ENCODE measurements at regions not wholly inside any gene's neighbourhood (a gene's known extent, or its start where the extent isn't known, plus 50 kb on each side); places are given as distances from the start of the nearest gene placed in this dataset.

- DNase-seq (ENCODE audit: low read depth): no peak
Measured at GRCh38 chr7:109308816-109309215, 739.1 kb downstream of the DNAJB9 start.

DNA sequence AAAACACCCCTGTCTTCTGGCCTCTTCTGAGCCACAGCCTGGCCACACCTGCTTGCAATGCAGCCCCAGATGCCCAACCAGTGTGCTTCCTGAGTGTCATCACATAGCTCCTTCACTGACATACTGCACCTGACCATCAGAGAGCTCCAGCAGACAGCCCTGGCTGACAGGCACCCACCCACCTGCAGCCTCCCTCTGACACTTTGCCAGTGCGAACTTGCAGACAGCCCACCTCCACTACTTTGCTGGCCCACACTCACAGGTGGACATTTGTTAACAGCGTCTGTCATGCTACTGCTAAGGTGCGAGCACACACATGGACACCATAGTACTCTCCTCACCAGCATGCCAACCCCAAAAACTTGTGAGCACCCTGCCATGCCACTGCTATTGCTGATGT lies 740.1 kb downstream of the DNAJB9 start:
- no peak for DNase-seq (ENCODE audit: low read depth)

GRCh38 chr7:109318136-109318535 lies 748.5 kb downstream of the DNAJB9 start:
- no peak for DNase-seq (ENCODE audit: low read depth)

DNA sequence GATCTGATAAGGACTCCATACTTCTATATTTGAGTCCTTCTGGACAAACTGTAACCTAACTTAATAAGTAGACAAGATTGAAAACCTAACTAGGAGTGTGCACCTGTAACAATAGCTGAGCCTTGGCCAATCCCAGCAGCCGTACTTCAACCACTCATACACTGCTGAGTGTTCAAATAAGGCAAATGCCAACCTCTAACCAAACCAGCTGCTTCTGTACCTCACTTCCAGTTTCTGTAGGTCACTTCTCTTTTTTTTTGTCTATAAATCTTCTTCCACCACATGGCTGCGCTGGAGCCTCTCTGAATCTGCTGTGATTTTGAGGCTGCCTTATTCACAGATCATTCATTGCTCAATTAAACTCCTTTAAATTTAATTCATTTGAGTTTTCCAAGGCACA lies 753.2 kb downstream of the DNAJB9 start:
- DNase-seq (ENCODE audit: low read depth): no peak

GRCh38 chr7:109331423-109331822 lies 761.7 kb downstream of the DNAJB9 start:
- DNase-seq (ENCODE audit: low read depth): no peak

GRCh38 chr7:109335951-109336350 lies 766.3 kb downstream of the DNAJB9 start:
- DNase-seq (ENCODE audit: low read depth): no peak

DNA sequence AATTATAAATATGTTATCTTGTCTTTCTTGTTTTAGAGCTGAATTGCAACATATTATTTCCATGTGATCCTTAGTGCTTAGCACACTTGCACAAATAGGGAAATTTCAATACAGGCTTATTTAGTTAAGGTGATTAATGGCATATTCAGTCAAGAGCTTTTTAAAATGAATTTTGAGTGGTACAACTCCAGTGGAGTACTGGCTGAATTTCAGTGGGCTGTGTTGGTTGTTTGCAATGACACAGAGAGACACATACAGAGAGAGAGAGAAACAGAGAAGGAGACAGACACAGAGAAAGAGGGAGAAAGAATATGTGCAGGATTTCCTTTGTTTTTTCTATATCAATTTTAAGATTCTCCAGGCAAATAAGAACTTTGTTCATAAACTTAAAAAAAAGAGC lies 766.9 kb downstream of the DNAJB9 start:
- DNase-seq (ENCODE audit: low read depth): no peak

DNA sequence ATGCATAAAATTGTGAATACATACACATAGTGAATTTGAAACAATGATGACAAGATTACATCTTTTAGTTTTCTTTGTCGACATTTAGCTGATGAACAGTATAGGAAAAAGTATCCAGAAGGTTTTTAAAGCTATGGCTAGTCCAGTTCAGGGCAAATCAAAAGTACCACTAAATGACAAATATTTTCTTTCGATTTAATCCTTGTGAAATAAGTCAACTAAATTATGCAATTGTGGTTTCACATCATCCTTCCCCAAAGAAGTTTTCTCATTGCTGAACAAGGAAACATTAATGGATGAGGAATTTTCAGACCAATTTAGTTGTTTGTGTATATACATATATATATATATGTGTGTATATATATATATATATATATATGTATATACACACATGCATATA lies 774.0 kb downstream of the DNAJB9 start:
- no peak for DNase-seq (ENCODE audit: low read depth)

DNA sequence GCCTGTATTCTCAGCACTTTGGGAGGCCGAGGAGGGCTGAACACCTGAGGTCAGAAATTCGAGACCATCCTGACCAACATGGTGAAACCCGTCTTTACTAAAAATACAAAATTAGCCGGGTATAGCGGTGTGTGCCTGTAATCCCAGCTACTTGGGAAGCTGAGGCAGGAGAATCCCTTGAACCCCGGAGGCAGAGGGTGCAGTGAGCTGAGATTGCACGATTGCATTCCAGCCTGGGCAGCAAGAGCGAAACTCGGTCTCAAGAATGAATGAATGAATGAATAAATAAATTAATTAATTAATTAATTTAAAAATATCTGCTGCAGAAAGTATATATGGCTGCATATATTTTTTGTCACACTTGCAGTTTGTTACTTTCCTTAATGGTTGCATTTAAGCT lies 781.8 kb downstream of the DNAJB9 start:
- no peak for DNase-seq (ENCODE audit: low read depth)

DNA sequence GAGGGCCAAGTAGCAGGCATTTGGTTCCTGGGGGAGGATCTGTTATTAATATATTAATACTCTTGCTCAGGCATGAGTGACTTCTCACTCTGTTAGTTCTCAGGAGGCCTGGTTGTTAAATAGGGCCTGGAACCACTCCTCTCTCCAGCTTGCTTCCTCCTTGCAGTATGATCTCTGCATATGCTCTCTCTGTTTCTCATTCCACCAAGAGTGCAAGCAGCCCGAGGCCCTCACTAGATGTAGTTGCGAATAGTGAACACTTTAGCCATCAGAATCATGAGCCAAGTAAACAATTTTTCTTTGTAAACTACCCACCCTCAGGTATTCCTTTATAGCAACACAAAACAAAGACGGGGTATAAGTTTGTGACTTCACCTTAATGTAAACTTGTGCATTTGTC lies 784.3 kb downstream of the DNAJB9 start:
- no peak for DNase-seq (ENCODE audit: low read depth)

DNA sequence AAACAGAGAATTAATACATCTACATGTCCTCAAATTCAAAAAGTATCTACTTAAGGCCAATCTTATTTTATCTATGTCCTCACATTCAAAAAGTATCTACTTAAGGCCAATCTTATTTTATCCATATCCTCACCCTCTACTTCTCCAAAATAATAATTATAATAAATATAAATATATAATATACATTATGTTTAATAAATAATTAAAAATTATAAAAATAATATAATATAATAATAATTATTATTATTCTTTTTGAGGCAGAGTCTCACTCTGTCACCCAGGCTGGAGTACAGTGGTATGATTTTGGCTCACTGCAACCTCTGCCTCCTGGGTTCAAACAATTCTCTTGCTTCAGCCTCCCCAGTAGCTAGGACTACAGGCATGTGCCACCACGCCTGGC lies 784.9 kb downstream of the DNAJB9 start:
- no peak for DNase-seq (ENCODE audit: low read depth)

DNA sequence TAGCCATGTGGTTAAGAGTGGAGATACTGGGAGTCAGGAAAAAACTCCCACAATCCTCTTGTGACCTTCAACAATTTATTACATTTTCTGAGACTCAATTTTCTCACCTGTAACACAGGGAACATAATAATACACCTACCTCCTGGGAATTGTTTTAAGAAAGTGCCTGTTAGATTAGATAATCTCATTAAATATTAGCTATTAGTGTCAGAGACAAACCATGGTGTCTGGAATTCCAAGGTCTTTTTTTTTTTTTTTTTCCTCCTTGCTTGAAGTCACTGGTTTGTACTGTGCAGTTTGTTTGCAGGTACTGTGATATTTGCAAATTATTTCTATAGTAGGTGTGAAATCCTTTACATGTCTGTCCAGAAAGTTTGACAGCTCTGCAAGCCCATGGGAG lies 806.1 kb downstream of the DNAJB9 start:
- DNase-seq (ENCODE audit: low read depth): no peak

DNA sequence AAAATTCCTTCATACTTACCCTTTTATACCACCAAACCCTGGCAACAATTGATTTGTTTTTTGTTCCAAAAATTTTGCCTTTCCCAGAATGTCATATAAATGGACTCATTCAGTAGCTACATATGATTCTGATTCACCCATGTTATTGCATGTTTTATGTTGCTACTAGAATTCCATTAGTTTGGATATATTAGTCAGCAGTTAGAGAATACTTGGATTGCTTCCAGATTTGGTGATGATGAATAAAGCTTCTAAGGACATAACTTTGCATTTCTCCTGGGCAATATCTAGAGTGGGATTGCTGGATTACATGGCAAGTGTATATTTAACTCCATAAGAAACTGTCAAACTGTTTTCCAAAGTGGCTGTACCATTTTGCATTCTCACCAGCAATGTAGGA lies 806.9 kb downstream of the DNAJB9 start:
- no peak for DNase-seq (ENCODE audit: low read depth)

DNA sequence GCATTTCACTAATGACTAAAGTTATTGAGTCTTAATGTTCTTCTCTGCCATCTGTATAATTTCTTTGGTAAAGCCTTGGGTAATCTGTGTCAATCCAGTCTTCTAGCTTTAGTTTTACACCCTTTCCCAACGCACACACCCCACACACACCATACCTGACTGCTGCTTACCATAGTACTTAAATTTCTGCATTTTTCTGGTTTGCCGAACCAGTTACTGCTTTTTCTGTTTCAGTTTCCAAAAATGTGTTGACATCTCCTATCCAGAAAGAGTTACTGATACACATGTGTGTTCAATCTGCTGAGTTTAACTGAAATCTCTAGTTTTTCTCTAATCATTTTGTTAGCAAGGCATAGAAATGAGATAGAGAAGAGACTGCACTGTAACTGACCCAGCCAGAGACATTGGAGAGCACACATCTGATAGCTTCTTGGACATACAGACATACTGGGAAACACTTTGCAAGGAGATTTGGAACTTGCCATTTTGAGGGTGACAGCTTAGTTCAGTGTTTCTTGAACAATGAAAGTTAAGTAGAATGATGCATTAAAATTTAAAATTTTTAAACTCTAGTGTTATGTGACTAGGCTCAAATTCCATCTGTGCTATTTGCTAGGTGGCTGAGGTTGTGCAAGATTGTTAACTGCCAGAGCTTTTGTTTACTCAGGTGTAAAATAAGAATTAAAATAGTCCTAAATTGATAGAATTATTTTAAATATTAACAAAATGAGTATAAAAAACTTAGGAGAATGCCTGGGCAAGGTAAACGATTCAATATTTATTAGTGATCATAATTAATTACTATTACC lies 807.6 kb downstream of the DNAJB9 start:
- no peak for DNase-seq (ENCODE audit: low read depth)

- no peak for DNase-seq (ENCODE audit: low read depth)
Measured at GRCh38 chr7:109386959-109387358, 817.3 kb downstream of the DNAJB9 start.

DNA sequence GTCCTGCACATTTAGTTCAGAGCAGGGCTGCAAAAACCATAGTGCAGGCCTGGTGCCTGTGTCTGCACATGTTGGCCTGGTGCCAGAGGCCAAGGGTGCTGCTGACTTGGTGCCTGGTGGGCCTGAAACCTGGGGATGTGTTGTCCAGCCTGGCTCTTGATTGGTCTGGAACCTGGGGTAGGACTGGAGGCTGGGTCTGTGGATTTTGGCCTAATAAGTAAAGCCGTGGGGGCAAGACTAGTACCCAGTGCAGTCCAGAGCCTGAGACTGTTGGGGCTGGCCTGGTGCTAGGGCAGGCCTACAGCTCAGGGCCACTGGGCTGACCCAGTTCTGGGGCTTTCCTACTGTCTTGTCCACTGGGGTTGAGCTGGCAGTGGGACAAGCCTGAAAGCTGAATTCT lies 817.9 kb downstream of the DNAJB9 start:
- no peak for DNase-seq (ENCODE audit: low read depth)

DNA sequence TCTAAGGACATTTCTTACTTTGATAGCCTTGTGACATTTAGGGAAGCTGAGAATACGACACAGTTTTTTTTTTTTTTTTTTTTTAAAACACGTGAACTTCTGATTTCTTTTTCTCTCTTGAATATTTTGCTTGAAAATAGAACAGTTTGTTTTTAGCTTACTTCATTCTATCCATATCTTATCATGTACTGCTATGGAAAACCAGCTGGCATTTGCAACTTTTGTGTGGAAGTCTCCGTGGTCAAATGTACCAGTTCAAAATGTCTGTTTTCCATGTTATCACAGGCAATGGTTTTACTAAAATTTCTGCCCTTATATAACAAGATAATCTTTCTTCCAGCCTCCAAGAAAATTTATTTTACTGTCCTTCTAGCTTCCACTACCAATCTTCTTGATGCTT lies 821.6 kb downstream of the DNAJB9 start:
- no peak for DNase-seq (ENCODE audit: low read depth)

DNA sequence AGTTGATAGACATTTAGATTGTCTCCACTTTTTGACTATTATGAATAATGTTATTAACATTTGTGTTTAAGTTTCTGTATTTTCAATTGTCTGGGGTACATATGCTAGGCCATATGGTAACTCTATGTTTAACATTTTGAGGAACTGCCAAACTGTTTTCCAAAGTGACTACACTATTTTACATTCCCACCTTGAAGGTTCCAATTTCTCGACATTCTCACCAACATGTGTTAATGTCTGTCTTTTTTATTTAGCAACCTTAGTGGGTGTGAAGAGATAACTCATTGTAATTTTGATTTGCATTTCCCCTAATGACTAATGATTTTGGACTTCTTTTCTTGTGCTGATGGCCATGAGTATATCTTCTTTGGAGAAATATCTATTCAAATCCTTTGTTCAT lies 832.4 kb downstream of the DNAJB9 start:
- DNase-seq (ENCODE audit: low read depth): no peak

- no peak for DNase-seq (ENCODE audit: low read depth)
Measured at GRCh38 chr7:109407756-109408155, 838.1 kb downstream of the DNAJB9 start.

DNA sequence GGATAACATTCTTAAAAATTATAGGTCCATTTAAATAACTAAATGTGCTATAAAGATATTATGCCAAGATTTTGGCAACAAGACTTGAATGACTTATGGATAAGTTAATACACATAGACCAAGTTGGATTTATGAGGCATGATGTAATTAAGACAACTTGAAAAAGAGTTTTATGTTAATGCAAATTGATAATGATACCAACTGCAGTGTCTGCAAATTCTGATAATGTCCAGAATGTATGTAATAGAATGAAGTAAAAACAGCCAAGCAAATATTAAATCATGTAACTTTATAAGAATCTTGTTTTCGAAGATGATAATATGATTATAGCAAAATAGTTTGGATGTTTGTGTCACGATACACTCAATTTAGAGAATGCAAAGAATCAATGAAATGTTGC lies 868.3 kb downstream of the DNAJB9 start:
- no peak for DNase-seq (ENCODE audit: low read depth)

- no peak for DNase-seq (ENCODE audit: low read depth)
Measured at GRCh38 chr7:109449760-109450159, 880.1 kb downstream of the DNAJB9 start.

- DNase-seq (ENCODE audit: low read depth): no peak
Measured at GRCh38 chr7:109456116-109456515, 886.4 kb downstream of the DNAJB9 start.

- no peak for DNase-seq (ENCODE audit: low read depth)
Measured at GRCh38 chr7:109460296-109460695, 890.6 kb downstream of the DNAJB9 start.

DNA sequence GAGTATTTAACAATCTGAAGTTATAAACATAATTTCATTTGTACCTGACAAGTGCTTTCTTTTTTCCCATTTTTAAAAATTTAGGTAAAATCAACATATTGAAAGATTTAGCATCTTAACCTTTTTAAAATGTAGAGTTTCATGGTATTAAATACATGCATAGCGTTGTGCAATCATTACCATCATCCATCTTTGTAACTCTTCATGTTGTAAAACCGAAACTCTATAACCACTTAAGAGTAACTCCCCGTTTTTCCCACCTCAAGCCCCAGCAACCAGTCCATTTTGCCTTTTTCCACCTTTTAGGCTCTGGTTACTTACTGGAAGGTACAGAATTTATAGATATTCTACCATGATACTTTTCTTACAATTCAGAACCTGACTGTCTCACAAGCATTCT lies 892.5 kb downstream of the DNAJB9 start:
- DNase-seq (ENCODE audit: low read depth): no peak

All from fibroblast of the conjunctiva (primary cell).